ENCODE measurements at regions not wholly inside any gene's neighbourhood (a gene's known extent, or its start where the extent isn't known, plus 50 kb on each side); places are given as distances from the start of the nearest gene placed in this dataset.

DNA sequence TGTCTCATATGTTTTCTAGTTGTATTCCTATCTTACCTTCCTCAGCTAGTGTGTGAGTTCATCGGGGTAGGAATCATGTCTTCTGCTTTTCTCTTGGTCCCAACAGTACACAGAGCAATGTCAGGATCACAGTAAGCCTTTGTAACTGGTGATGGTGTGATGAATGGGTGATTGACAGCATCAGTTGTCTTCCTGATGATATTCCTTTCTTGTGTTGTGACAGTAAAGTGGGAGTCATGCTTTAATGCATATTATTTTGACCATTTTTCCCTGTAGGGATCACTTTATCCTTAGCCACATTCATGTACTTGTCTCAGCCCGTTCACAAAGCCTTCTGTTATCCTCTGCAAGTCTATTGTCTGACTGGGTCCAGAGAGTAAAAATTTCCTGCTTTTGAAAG, 501.7 kb downstream of the UTRN start:
- TF ChIP-seq POLR2A (IDR thresholded peaks at IDR 0.05): no peak
- TF ChIP-seq, protein P1, sequence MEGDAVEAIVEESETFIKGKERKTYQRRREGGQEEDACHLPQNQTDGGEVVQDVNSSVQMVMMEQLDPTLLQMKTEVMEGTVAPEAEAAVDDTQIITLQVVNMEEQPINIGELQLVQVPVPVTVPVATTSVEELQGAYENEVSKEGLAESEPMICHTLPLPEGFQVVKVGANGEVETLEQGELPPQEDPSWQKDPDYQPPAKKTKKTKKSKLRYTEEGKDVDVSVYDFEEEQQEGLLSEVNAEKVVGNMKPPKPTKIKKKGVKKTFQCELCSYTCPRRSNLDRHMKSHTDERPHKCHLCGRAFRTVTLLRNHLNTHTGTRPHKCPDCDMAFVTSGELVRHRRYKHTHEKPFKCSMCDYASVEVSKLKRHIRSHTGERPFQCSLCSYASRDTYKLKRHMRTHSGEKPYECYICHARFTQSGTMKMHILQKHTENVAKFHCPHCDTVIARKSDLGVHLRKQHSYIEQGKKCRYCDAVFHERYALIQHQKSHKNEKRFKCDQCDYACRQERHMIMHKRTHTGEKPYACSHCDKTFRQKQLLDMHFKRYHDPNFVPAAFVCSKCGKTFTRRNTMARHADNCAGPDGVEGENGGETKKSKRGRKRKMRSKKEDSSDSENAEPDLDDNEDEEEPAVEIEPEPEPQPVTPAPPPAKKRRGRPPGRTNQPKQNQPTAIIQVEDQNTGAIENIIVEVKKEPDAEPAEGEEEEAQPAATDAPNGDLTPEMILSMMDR (IDR thresholded peaks at IDR 0.05): no peak
